ENCODE measurements at regions not wholly inside any gene's neighbourhood (a gene's known extent, or its start where the extent isn't known, plus 50 kb on each side); places are given as distances from the start of the nearest gene placed in this dataset.
"Not testable (repeated sequence)": the region's sequence is repeated elsewhere in the genome, so short reads cannot be mapped to it uniquely, and the experiment has no call there.

GRCh38 chr21:8401799-8402198 is 2119.6 kb upstream of the TPTE start:
- TF ChIP-seq CTCF, POLR2A (IDR thresholded peaks at IDR 0.05): not testable (repeated sequence)

Data from gastroesophageal sphincter (tissue), 3 donors.